Upper lobe of left lung (tissue), 6 donors: ENCODE measurements at regions not wholly inside any gene's neighbourhood (a gene's known extent, or its start where the extent isn't known, plus 50 kb on each side); places are given as distances from the start of the nearest gene placed in this dataset.

Experiments
- ATAC-seq, 2 donors: fragments of 200-7000 bp; cut with Tn5 transposase; one replicate each; pipeline ENCODE4 v1.9.1; 2022; ENCODE audit warnings: mild to moderate bottlenecking in 2 of 2, moderate library complexity in 2 of 2; ENCODE audit not compliant: low FRiP score in 2 of 2
- DNase-seq, 2 donors: peaks; one replicate each; pipeline ENCODE4 v3.0.0-alpha.2; 2019 to 2020
- H3K27ac ChIP-seq, 4 donors: fragments of 200-600 bp; sonication (generic); one replicate each; pipeline ENCODE4 v1.5.1; 2016 to 2019
- H3K27me3 ChIP-seq, 4 donors: fragments of 200-600 bp; sonication (generic); one replicate each; pipeline ENCODE4 v1.5.1; 2017 to 2019
- H3K36me3 ChIP-seq, 4 donors: fragments of 200-600 bp; sonication (generic); one replicate each; pipeline ENCODE4 v1.5.1; 2016 to 2019
- H3K4me1 ChIP-seq, 4 donors: fragments of 200-600 bp; sonication (generic); one replicate each; pipeline ENCODE4 v1.5.1; 2018 to 2019
- H3K4me3 ChIP-seq, 4 donors: fragments of 200-600 bp; sonication (generic); one replicate each; pipeline ENCODE4 v1.5.1; 2017 to 2019; ENCODE audit warnings: mild to moderate bottlenecking in 2 of 4, moderate library complexity in 1 of 4
- H3K9me3 ChIP-seq, 4 donors: fragments of 200-600 bp; sonication (generic); one replicate each; pipeline ENCODE4 v1.5.1; 2018 to 2019
- CTCF ChIP-seq, 6 experiments: fragments of 450-650 bp in 4 of 6; fragments of 200-600 bp in 2 of 6; sonication (generic) in 2 of 6; IDR thresholded peaks; one replicate each; pipeline ENCODE4 v1.5.1; 2016 to 2019; ENCODE audit warnings: antibody characterized with exemption in 6 of 6
- EP300 ChIP-seq, 4 donors: sonication (generic); formaldehyde crosslinking; IDR thresholded peaks; one replicate each; pipeline ENCODE4 v1.5.1; 2017; ENCODE audit warnings: antibody characterized with exemption in 4 of 4, control low read depth in 2 of 4
- POLR2A ChIP-seq, 4 donors: fragments of 450-650 bp; IDR thresholded peaks; one replicate each; pipeline ENCODE4 v1.5.1; 2016 to 2017; ENCODE audit warnings: antibody characterized with exemption in 4 of 4, mild to moderate bottlenecking in 2 of 4
- POLR2AphosphoS5 ChIP-seq, 2 donors: sonication (generic); formaldehyde crosslinking; IDR thresholded peaks; one replicate each; pipeline ENCODE4 v1.5.1; 2017; ENCODE audit warnings: antibody characterized with exemption in 2 of 2
- WGBS, 2 donors: methylation state at CpG; one replicate each; pipeline ENCODE4 v1.1.5; 2017 to 2018; 5-methylcytosine and 5-hydroxymethylcytosine counted together
- donor health status: DM: no; HTN: no; CAD: no; lungs with moderate emphysema.
- donor health status: DM: no; HTN: yes; CAD: no; lungs with severe emphysema.

DNA sequence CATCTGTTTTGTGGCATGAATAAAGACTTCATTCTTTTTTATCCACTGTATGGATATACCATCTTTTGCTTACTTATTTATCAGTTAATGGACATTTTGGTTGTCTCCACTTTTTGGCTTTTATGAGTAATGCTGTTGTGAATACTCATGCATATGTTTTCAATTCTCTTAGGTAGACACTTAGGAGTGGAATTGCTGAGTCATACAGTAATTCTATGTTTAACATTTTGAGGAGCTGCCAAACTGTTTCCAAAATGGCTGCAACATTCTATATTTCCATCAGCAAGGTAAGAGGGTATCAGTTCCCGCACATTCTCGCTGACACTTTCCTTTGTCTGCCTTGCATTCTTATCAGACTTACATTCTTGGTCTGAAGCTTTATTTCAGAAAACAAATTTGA is 191.1 kb downstream of the WNT5A start:
- Histone ChIP-seq H3K9me3 (no peaks in the 10 kb centered on the region), H3K27me3 (no peaks in the 10 kb centered on the region), H3K27ac (no peak overlapping the region), H3K36me3 (no peaks in the 10 kb centered on the region), H3K4me3 (no peak overlapping the region), H3K4me1 (no peaks in the 10 kb centered on the region)
- no peak for DNase-seq
- no peak for ATAC-seq
- TF ChIP-seq CTCF (IDR thresholded peaks at IDR 0.05): no peak
- no peak for TF ChIP-seq POLR2AphosphoS5 (IDR thresholded peaks at IDR 0.05)
- TF ChIP-seq POLR2A (IDR thresholded peaks at IDR 0.05): no peak
- TF ChIP-seq EP300 (IDR thresholded peaks at IDR 0.05): no peak
- 87 to 96% methylated on average over 2 of the region's 2 CpGs for WGBS, 2 donors

GRCh38 chr3:55294557-55294956 is 192.5 kb downstream of the WNT5A start:
- Histone ChIP-seq H3K4me1 (no peaks in the 10 kb centered on the region), H3K36me3 (no peaks in the 10 kb centered on the region), H3K4me3 (no peak overlapping the region), H3K27ac (no peak overlapping the region), H3K27me3 (no peaks in the 10 kb centered on the region), H3K9me3 (no peaks in the 10 kb centered on the region)
- no peak for ATAC-seq
- no peak for TF ChIP-seq CTCF (IDR thresholded peaks at IDR 0.05)
- TF ChIP-seq EP300 (IDR thresholded peaks at IDR 0.05): no peak
- TF ChIP-seq POLR2A (IDR thresholded peaks at IDR 0.05): no peak
- no peak for TF ChIP-seq POLR2AphosphoS5 (IDR thresholded peaks at IDR 0.05)
- 83 to 88% methylated on average over 2 of the region's 2 CpGs for WGBS, 2 donors
- no peak for DNase-seq

DNA sequence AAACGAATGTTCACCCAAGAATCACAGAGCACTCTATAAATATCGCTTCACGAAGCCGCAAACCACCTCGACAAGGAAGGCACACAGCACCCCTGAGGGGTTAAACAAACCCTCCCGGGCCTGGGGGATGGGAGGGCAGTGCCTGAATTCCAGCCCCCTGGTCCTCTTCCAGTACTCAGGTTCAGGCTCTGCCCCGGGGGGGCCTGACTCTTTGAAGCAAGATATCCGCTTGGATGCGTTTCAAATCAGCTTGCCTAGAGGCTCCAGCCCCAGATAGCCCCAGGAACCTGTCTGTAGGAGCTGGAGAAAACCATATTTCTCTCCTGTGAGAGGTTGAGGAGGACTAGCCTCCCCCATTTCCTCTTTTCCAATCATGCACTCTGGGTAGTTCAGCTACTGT is 194.7 kb downstream of the WNT5A start:
- DNase-seq (no peak), ATAC-seq (no peak)
- H3K36me3 ChIP-seq: no peaks in the 10 kb centered on the region
- no peak overlapping the region for H3K27ac ChIP-seq
- 39% methylated on average over 6 to 9 of the region's 9 CpGs for WGBS, 2 donors
- H3K27me3 ChIP-seq: no peaks in the 10 kb centered on the region
- H3K9me3 ChIP-seq: no peaks in the 10 kb centered on the region
- no peak for TF ChIP-seq POLR2A (IDR thresholded peaks at IDR 0.05)
- no peak for TF ChIP-seq EP300 (IDR thresholded peaks at IDR 0.05)
- no peak for TF ChIP-seq CTCF (IDR thresholded peaks at IDR 0.05)
- TF ChIP-seq POLR2AphosphoS5 (IDR thresholded peaks at IDR 0.05): no peak
- H3K4me1 ChIP-seq: no peaks in the 10 kb centered on the region
- no peak overlapping the region for H3K4me3 ChIP-seq

GRCh38 chr3:55288657-55289056 is 198.4 kb downstream of the WNT5A start:
- no peaks in the 10 kb centered on the region for H3K4me1 ChIP-seq
- no peak for DNase-seq
- no peak overlapping the region for H3K27ac ChIP-seq
- no peak overlapping the region for H3K4me3 ChIP-seq
- no peaks in the 10 kb centered on the region for H3K27me3 ChIP-seq
- H3K9me3 ChIP-seq: no peaks in the 10 kb centered on the region
- no peaks in the 10 kb centered on the region for H3K36me3 ChIP-seq
- TF ChIP-seq CTCF (IDR thresholded peaks at IDR 0.05) (no peak), POLR2A (IDR thresholded peaks at IDR 0.05) (no peak), POLR2AphosphoS5 (IDR thresholded peaks at IDR 0.05) (no peak), EP300 (IDR thresholded peaks at IDR 0.05) (no peak)
- ATAC-seq: no peak

- H3K36me3 ChIP-seq: no peaks in the 10 kb centered on the region
- no peak overlapping the region for H3K4me3 ChIP-seq
- no peaks in the 10 kb centered on the region for H3K27me3 ChIP-seq
- no peak overlapping the region for H3K27ac ChIP-seq
- no peaks in the 10 kb centered on the region for H3K9me3 ChIP-seq
- ATAC-seq (no peak), DNase-seq (no peak)
- TF ChIP-seq POLR2A (IDR thresholded peaks at IDR 0.05) (no peak), POLR2AphosphoS5 (IDR thresholded peaks at IDR 0.05) (no peak), CTCF (IDR thresholded peaks at IDR 0.05) (no peak), EP300 (IDR thresholded peaks at IDR 0.05) (no peak)
- H3K4me1 ChIP-seq: no peaks in the 10 kb centered on the region
- 0 to 20% methylated on average over 1 of the region's 1 CpG for WGBS, 2 donors
These were observed 200.4 kb downstream of the WNT5A start for GRCh38 chr3:55286693-55287092.
